Neuron (in vitro differentiated cells): ENCODE measurements at regions not wholly inside any gene's neighbourhood (a gene's known extent, or its start where the extent isn't known, plus 50 kb on each side); places are given as distances from the start of the nearest gene placed in this dataset.

Experiments used
- H2AFZ ChIP-seq: one replicate; pipeline ENCODE4 v1.6.1; 2013; ENCODE audit warnings: low read depth, mild to moderate bottlenecking, inconsistent platforms, low read length, moderate library complexity
- H3K27me3 ChIP-seq: one replicate; pipeline ENCODE4 v1.6.1; 2013; ENCODE audit warnings: low read length; ENCODE audit not compliant: insufficient read depth
- H3K36me3 ChIP-seq: one replicate; pipeline ENCODE4 v1.6.1; 2013; ENCODE audit warnings: low read length; ENCODE audit not compliant: insufficient read depth
- H3K4me1 ChIP-seq: one replicate; pipeline ENCODE4 v1.6.1; 2013; ENCODE audit warnings: low read length; ENCODE audit not compliant: insufficient read depth
- H3K4me3 ChIP-seq: 2 replicates; pipeline ENCODE4 v1.5.1; 2013; ENCODE audit warnings: mild to moderate bottlenecking, low read length, moderate library complexity
- H3K9me3 ChIP-seq: one replicate; pipeline ENCODE4 v1.6.1; 2013; ENCODE audit warnings: low read length

DNA sequence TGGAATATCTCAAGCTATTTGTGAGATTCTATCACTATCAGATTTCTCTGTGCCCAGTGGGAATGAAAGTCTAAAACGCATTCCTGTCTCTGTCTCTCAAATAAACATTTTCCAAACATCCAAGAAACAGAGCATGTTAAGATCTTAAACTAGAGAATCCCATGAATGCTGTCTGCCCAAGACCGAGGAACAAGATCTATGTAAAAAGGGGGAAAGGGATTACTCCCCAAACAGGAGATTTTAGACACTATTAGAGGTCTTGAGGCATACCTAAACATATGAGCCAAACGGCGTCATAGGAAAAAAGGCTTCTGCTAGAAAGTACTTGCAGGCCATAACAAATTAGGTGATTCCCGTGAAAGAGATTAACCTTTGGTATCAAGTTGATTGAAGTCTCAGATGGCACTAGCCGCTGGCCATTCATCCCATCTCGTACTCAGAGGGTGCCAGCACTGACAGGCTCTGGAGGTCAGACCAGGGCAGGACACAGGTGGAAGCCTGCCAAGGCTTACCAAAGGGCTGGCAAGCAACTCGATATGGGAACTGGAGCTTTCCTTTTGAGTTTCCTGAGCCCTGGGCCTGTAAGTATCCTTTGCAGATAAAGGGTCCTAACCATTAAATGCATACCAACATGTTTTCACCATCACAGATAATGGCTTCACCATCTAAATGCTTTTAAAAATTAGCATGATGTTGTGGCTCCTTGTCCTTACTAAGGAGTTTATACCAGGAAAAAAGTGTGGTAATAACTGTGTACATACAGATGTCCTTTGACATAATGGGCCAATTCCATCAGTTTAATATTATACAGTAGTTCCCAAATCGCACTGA is 225.2 kb downstream of the FOXO1 start:
- peaks cover 27% of the 10 kb centered on the region for H3K4me1 ChIP-seq
- no peaks in the 10 kb centered on the region for H3K27me3 ChIP-seq
- H3K36me3 ChIP-seq = no peaks in the 10 kb centered on the region
- no peak overlapping the region for H3K4me3 ChIP-seq
- no peak overlapping the region for H2AFZ ChIP-seq
- no peaks in the 10 kb centered on the region for H3K9me3 ChIP-seq

DNA sequence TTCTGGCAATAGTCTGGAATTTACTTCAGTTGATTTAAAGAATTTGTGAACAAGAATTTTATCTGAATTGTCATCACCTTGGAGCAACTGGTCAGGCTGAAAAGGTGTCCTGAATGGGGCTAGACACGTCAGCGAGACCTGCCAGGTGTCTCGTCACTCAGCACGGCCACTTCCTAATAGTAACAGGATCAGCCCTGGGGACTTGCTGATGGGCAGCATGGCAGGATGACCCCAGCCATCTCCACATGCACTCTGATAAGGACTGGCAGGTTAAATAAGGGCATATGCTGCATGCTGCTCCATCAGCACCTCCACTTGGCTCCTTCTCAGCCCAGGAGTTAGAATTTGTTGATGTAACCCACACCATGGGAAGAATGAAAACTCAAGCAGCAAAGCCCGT is 224.2 kb downstream of the FOXO1 start:
- no peak overlapping the region for H2AFZ ChIP-seq
- H3K27me3 ChIP-seq = no peaks in the 10 kb centered on the region
- H3K9me3 ChIP-seq = no peaks in the 10 kb centered on the region
- H3K4me1 ChIP-seq = peaks cover 27% of the 10 kb centered on the region
- H3K36me3 ChIP-seq = no peaks in the 10 kb centered on the region
- no peak overlapping the region for H3K4me3 ChIP-seq

GRCh38 chr13:40442826-40443225 is 223.6 kb downstream of the FOXO1 start:
- peaks cover 24% of the 10 kb centered on the region for H3K4me1 ChIP-seq
- no peak overlapping the region for H2AFZ ChIP-seq
- H3K27me3 ChIP-seq = no peaks in the 10 kb centered on the region
- no peak overlapping the region for H3K4me3 ChIP-seq
- H3K9me3 ChIP-seq = no peaks in the 10 kb centered on the region
- no peaks in the 10 kb centered on the region for H3K36me3 ChIP-seq

- Histone ChIP-seq H3K4me3 (no peak overlapping the region), H3K27me3 (no peaks in the 10 kb centered on the region), H3K36me3 (no peaks in the 10 kb centered on the region), H2AFZ (no peak overlapping the region), H3K4me1 (peaks cover 12% of the 10 kb centered on the region), H3K9me3 (peaks cover 5% of the 10 kb centered on the region)
These were observed 222.2 kb downstream of the FOXO1 start for GRCh38 chr13:40444241-40444640.

DNA sequence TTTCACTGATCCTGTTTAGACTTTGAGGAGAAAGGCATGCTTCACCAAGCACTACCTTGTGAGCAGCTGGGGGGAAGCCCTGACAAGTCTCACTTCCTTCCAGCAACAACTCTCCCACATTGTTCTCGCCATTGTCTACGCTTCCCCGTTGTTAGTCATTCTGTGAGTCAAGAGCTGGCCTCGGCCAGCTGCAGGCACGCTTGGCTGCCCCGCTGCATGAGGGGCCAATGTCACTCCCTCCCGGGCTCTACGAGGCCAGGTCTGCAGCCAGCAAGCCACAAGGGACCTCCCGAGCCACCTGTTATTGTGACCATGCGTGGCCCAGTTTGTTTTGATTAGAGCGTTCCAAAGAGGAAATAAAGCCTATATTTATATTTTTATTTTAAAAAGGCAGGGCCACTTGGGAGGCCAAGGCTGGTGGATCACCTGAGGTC is 220.9 kb downstream of the FOXO1 start:
- Histone ChIP-seq H3K27me3 (no peaks in the 10 kb centered on the region), H3K9me3 (peaks cover 5% of the 10 kb centered on the region), H2AFZ (no peak overlapping the region), H3K36me3 (no peaks in the 10 kb centered on the region), H3K4me1 (peaks cover 12% of the 10 kb centered on the region), H3K4me3 (no peak overlapping the region)

DNA sequence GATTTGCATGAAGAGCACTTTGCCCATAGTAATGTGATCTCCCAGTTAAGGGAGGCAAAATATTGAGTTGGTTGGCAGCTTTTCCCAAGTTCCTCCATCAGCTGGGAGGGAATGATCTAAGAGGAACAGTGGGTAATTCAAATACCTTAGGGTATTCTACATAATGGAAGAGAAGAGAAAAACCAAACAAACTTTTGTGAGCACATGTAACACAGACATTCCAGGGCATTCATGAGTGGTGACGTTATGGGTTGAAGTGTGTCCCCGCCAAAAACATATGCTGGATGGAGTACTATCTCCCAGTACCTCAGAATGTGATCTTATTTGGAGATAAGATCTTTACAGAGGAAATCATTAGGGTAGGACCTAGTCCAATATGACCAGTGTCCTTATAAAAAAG is 220.1 kb downstream of the FOXO1 start:
- Histone ChIP-seq H3K4me1 (peaks cover 12% of the 10 kb centered on the region), H3K27me3 (no peaks in the 10 kb centered on the region), H3K36me3 (no peaks in the 10 kb centered on the region), H3K4me3 (no peak overlapping the region), H2AFZ (no peak overlapping the region), H3K9me3 (peaks cover 5% of the 10 kb centered on the region)

DNA sequence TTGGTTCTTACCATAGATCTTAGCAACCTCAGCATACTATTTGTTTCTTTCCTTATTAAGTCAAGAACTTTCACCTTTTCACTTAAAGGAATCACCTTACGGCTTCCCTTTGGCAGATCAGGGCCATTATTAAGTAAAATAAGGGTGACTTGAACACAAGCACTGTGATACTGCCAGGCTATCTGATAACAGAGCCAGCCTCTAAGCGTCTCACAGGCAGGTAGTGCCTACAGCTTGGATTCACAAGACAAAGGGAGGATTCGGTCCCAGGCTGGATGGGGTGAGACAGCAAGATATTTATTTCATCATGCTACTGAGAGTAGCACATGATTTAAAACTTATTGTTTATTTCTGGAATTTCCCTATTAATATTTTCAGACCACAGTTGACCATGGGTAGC is 218.6 kb downstream of the FOXO1 start:
- H3K4me3 ChIP-seq = no peak overlapping the region
- peaks cover 5% of the 10 kb centered on the region for H3K9me3 ChIP-seq
- no peak overlapping the region for H2AFZ ChIP-seq
- no peaks in the 10 kb centered on the region for H3K27me3 ChIP-seq
- H3K36me3 ChIP-seq = no peaks in the 10 kb centered on the region
- peaks cover 6% of the 10 kb centered on the region for H3K4me1 ChIP-seq

DNA sequence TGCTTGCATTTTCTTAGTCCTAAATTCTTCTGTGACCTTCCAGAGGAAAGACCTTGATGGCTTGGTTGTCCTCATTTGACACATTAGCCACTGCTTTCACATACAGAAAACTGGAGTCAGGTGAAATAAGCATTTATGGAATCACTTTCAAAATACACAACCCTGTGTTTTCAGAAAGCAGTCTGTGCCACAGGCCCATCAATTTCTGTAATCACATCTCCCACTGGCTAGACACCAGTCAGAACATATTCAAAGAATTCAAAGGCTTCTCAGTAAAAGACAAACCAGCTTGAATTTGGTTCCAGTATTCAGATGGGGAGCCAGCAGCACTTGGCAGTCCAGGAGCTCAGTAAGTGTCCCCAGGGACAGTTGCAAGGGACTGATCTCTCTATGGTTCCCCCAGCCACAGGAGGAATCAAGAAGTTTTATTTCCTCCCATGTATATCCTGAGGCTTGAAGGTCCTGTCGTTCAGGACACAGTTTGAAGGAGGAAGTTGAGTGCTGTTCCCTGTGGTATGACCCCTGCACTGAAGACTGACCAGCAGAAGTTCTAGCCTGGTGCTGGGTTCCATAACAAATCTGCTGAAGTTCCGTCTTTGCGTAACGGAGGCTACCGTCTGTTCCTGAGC is 214.3 kb downstream of the FOXO1 start:
- Histone ChIP-seq H3K4me3 (no peak overlapping the region), H3K9me3 (peaks cover 5% of the 10 kb centered on the region), H2AFZ (no peak overlapping the region), H3K4me1 (no peaks in the 10 kb centered on the region), H3K36me3 (no peaks in the 10 kb centered on the region), H3K27me3 (no peaks in the 10 kb centered on the region)

- Histone ChIP-seq H2AFZ (no peak overlapping the region), H3K9me3 (peaks cover 5% of the 10 kb centered on the region), H3K36me3 (no peaks in the 10 kb centered on the region), H3K4me3 (no peak overlapping the region), H3K27me3 (no peaks in the 10 kb centered on the region), H3K4me1 (no peaks in the 10 kb centered on the region)
These were observed 213.6 kb downstream of the FOXO1 start for GRCh38 chr13:40452741-40453334.

GRCh38 chr13:40453351-40454021 is 213.0 kb downstream of the FOXO1 start:
- no peak overlapping the region for H2AFZ ChIP-seq
- H3K4me1 ChIP-seq = no peaks in the 10 kb centered on the region
- no peaks in the 10 kb centered on the region for H3K27me3 ChIP-seq
- peaks cover 5% of the 10 kb centered on the region for H3K9me3 ChIP-seq
- no peaks in the 10 kb centered on the region for H3K36me3 ChIP-seq
- no peak overlapping the region for H3K4me3 ChIP-seq

GRCh38 chr13:40456397-40456953 is 210.0 kb downstream of the FOXO1 start:
- Histone ChIP-seq H3K36me3 (no peaks in the 10 kb centered on the region), H3K27me3 (no peaks in the 10 kb centered on the region), H3K9me3 (peaks cover 2% of the 10 kb centered on the region), H2AFZ (no peak overlapping the region), H3K4me3 (no peak overlapping the region), H3K4me1 (no peaks in the 10 kb centered on the region)

GRCh38 chr13:40456979-40457553 is 209.4 kb downstream of the FOXO1 start:
- Histone ChIP-seq H3K36me3 (no peaks in the 10 kb centered on the region), H3K4me1 (no peaks in the 10 kb centered on the region), H2AFZ (no peak overlapping the region), H3K4me3 (no peak overlapping the region), H3K9me3 (peaks cover 2% of the 10 kb centered on the region), H3K27me3 (no peaks in the 10 kb centered on the region)
